ENCODE measurements at regions not wholly inside any gene's neighbourhood (a gene's known extent, or its start where the extent isn't known, plus 50 kb on each side); places are given as distances from the start of the nearest gene placed in this dataset.

DNA sequence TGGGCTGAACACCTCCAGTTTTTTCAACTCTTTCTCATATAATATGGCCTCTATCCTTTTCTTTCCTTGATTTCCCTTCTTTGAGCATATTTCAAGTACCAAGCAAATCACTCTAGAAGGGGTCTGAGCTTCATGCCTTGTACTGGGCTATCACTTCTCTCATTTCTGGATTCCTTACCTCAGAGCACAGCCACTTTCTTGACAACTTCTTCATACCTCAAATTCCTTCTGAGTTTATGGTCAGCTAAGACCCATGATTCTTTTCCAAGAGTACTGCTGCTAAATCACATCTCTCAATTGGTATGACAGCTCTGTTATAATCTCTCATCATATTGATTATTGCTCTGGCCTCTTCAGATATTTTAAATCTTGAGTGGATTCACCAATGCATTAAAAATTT, 224.8 kb upstream of the ZBED5 start:
- H3K27ac ChIP-seq (ENCODE audit: low read depth, low read length), result peak overlapping the region; percentile 44

DNA sequence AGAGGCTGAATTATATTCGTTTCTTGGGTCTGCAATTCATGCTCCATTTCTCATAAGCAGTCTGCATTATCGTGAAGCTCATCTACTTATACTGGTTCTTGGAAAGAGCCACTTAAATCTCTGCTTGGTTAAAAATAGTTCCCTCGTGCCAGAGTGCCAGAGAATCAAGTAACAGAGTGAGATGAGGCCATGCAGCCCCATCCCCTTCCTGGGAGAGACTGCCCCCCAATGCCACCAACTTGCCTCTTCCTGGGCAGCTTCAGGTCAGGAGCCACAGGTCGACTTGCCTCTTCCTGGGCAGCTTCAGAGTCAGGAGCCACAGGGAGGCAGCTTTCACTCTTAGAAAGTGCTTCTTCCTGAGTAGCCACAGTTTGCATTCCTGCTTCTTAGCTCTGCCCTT, 223.9 kb upstream of the ZBED5 start:
- no peak overlapping the region for H3K9ac ChIP-seq (ENCODE audit: low read length)

More for the DNA sequence above, 224.8 kb upstream of the ZBED5 start:
- no peak overlapping the region for H3K9ac ChIP-seq (ENCODE audit: low read length)
- H3K27me3 ChIP-seq (ENCODE audit: control insufficient read depth, insufficient read depth, low read length), result no peaks in the 10 kb centered on the region
- H3K4me1 ChIP-seq (ENCODE audit: control insufficient read depth, insufficient read depth, low read length), result peaks cover 18% of the 10 kb centered on the region
- H3K4me3 ChIP-seq (ENCODE audit: low read length), result no peak overlapping the region
- H3K36me3 ChIP-seq (ENCODE audit: control insufficient read depth, insufficient read depth, low read length), result no peaks in the 10 kb centered on the region

DNA sequence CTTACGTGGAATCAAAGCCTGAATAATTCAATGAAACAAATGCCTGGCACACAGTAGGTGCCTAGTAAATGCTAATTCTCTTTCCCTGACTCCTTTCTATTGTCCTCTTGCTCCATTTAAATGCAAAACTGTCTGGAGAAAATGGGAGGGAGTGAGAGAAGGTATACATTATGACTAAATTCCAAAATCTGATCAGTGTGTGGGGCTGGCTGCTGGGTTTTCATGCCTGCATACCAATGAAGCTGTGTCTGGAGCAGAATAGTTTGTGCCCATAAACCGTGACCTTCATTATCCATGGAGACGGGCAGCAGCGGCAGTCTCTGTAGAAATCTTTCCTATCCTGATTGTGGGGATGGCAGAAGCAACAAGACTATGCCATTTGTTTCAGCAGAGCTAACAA, 223.4 kb upstream of the ZBED5 start:
- H3K9ac ChIP-seq (ENCODE audit: low read length), result no peak overlapping the region
- peaks cover 18% of the 10 kb centered on the region for H3K4me1 ChIP-seq (ENCODE audit: control insufficient read depth, insufficient read depth, low read length)
- H3K27ac ChIP-seq (ENCODE audit: low read depth, low read length), result peak overlapping the region; percentile 44
- no peaks in the 10 kb centered on the region for H3K27me3 ChIP-seq (ENCODE audit: control insufficient read depth, insufficient read depth, low read length)
- H3K36me3 ChIP-seq (ENCODE audit: control insufficient read depth, insufficient read depth, low read length), result no peaks in the 10 kb centered on the region
- no peak overlapping the region for H3K4me3 ChIP-seq (ENCODE audit: low read length)

More for the DNA sequence above, 223.9 kb upstream of the ZBED5 start:
- Histone ChIP-seq H3K27ac (ENCODE audit: low read depth, low read length) (peak overlapping the region; percentile 44), H3K4me3 (ENCODE audit: low read length) (no peak overlapping the region), H3K27me3 (ENCODE audit: control insufficient read depth, insufficient read depth, low read length) (no peaks in the 10 kb centered on the region), H3K4me1 (ENCODE audit: control insufficient read depth, insufficient read depth, low read length) (peaks cover 18% of the 10 kb centered on the region), H3K36me3 (ENCODE audit: control insufficient read depth, insufficient read depth, low read length) (no peaks in the 10 kb centered on the region)

DNA sequence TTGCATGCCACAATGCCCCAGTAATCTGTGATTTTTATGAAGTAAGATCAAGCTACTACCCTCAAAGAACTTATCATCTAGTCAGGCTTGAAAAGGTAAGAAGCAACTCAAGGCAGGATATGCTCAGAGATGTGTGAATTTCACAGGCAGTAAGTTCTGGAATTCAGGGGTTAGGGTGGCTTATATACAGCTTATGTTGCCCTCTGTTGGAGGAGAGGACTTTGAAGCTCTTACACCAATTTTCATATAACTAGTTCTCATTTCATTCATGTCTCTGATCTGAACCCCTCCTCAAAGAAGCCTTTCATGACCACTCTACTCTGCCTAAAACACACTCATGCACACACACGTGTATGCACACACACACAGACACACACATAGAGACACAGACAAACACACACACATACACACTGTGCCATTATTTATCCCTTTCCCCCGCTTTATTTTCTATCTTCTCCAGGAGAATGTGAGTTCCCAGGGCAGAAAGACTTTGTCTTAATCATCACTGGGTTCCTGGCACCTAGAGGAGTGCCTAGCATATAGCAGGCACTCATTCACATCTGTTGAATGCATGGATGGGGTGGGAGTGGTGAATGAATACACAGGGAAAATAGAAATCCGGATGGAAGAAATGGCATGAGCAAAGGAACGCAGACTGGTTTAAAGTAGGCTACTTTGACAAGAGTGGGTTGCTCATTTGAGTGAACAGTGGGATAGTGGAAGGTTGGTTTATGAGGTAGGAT, 220.7 kb upstream of the ZBED5 start:
- H3K27me3 ChIP-seq (ENCODE audit: control insufficient read depth, insufficient read depth, low read length), result no peaks in the 10 kb centered on the region
- H3K9ac ChIP-seq (ENCODE audit: low read length), result no peak overlapping the region
- peaks cover 18% of the 10 kb centered on the region for H3K4me1 ChIP-seq (ENCODE audit: control insufficient read depth, insufficient read depth, low read length)
- H3K36me3 ChIP-seq (ENCODE audit: control insufficient read depth, insufficient read depth, low read length), result no peaks in the 10 kb centered on the region
- H3K27ac ChIP-seq (ENCODE audit: low read depth, low read length), result no peak overlapping the region
- H3K4me3 ChIP-seq (ENCODE audit: low read length), result no peak overlapping the region

DNA sequence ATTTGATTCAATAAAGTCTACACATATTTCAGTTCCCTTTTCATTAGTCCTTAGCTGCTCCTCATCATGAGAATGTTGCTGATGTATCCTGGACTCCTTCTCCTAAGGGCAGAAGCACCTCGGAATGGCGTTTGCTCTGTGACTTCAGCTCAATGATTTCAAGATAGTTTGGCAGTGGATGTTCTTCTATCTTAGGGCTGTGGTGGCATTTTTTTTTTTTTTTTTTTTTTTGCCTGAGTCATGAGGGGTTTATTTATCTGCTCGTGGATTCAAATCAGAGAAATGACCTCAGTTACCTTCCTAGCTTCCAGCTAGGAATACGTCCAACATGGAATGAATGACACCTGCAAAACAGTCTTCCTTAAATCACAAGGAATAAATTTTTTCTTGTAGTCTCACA, 220.0 kb upstream of the ZBED5 start:
- Histone ChIP-seq H3K9ac (ENCODE audit: low read length) (no peak overlapping the region), H3K4me3 (ENCODE audit: low read length) (no peak overlapping the region), H3K27me3 (ENCODE audit: control insufficient read depth, insufficient read depth, low read length) (no peaks in the 10 kb centered on the region), H3K4me1 (ENCODE audit: control insufficient read depth, insufficient read depth, low read length) (peaks cover 20% of the 10 kb centered on the region), H3K27ac (ENCODE audit: low read depth, low read length) (no peak overlapping the region), H3K36me3 (ENCODE audit: control insufficient read depth, insufficient read depth, low read length) (no peaks in the 10 kb centered on the region)

DNA sequence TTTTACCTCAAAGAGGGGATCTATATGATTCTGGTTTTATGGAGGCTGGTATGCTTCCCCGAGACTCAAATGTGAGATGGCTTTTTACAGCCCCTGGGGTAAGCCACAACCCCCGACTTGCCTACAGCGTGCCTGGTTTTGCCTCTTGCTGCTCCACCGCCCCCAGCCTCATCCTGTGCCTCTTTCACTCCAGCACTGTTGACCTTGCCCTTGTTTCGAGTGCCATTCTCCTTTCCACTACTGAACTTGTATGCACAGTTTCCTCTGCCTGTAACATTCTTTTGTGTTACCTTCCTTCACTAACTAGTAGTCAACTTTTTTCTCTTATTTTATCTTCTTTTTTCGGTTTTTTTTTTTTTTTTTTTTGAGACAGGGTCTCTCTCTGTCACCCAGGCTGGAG, 219.0 kb upstream of the ZBED5 start:
- Histone ChIP-seq H3K9ac (ENCODE audit: low read length) (no peak overlapping the region), H3K4me1 (ENCODE audit: control insufficient read depth, insufficient read depth, low read length) (peaks cover 19% of the 10 kb centered on the region), H3K27ac (ENCODE audit: low read depth, low read length) (no peak overlapping the region), H3K27me3 (ENCODE audit: control insufficient read depth, insufficient read depth, low read length) (no peaks in the 10 kb centered on the region), H3K36me3 (ENCODE audit: control insufficient read depth, insufficient read depth, low read length) (no peaks in the 10 kb centered on the region), H3K4me3 (ENCODE audit: low read length) (no peak overlapping the region)

DNA sequence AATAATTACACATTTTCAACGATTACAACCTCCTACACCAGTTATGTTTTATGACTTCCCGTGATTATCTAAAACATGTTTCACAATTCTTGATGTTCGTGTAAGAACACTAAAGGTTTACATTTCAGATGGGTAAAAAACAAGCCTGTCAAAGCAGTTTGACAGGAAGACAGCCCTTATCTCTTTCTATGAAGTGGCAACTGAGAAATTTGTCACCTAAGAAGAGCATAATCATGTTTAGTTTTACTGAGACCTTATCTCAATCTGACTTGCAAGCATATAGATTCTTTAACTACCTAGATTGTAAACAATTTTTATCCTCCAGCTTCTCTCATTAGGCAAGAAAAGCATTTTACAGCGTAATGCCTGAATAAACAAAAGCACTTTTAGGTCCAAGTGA, 218.4 kb upstream of the ZBED5 start:
- Histone ChIP-seq H3K4me3 (ENCODE audit: low read length) (no peak overlapping the region), H3K27me3 (ENCODE audit: control insufficient read depth, insufficient read depth, low read length) (no peaks in the 10 kb centered on the region), H3K27ac (ENCODE audit: low read depth, low read length) (no peak overlapping the region), H3K9ac (ENCODE audit: low read length) (no peak overlapping the region), H3K36me3 (ENCODE audit: control insufficient read depth, insufficient read depth, low read length) (no peaks in the 10 kb centered on the region), H3K4me1 (ENCODE audit: control insufficient read depth, insufficient read depth, low read length) (peaks cover 15% of the 10 kb centered on the region)

DNA sequence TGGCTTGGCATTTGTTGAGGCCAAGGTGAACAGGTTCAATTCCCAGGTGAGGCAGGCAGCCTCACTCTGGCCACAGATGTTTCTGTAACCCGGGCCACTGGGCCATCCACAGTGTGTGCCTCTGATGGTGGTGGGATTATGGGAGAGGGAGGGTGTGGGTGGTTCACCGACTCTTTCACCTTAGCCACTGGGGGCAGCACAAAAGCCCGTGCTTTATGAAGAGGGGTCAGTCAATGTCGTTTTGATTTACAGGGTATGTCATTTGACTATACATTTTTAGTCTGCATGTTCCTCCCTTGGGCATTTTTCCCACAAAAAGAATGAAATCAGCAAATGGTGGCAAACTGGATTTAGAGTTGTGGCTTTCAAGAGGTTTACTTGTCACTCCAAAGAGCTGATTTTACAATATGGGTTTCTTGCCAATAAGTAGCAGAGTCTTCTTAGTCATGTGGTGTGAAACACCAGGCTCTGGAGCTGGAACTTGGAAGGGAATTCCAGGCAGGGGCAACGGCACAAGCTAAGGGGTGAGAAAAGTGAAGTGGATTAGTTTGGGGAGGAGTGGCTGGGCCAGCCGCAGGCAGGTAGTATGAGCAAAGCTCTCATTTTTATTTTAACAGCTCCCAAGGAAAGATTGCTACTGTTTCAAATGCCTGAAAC, 217.8 kb upstream of the ZBED5 start:
- no peak overlapping the region for H3K27ac ChIP-seq (ENCODE audit: low read depth, low read length)
- H3K36me3 ChIP-seq (ENCODE audit: control insufficient read depth, insufficient read depth, low read length), result no peaks in the 10 kb centered on the region
- no peak overlapping the region for H3K9ac ChIP-seq (ENCODE audit: low read length)
- peaks cover 9% of the 10 kb centered on the region for H3K4me1 ChIP-seq (ENCODE audit: control insufficient read depth, insufficient read depth, low read length)
- H3K4me3 ChIP-seq (ENCODE audit: low read length), result no peak overlapping the region
- H3K27me3 ChIP-seq (ENCODE audit: control insufficient read depth, insufficient read depth, low read length), result no peaks in the 10 kb centered on the region

DNA sequence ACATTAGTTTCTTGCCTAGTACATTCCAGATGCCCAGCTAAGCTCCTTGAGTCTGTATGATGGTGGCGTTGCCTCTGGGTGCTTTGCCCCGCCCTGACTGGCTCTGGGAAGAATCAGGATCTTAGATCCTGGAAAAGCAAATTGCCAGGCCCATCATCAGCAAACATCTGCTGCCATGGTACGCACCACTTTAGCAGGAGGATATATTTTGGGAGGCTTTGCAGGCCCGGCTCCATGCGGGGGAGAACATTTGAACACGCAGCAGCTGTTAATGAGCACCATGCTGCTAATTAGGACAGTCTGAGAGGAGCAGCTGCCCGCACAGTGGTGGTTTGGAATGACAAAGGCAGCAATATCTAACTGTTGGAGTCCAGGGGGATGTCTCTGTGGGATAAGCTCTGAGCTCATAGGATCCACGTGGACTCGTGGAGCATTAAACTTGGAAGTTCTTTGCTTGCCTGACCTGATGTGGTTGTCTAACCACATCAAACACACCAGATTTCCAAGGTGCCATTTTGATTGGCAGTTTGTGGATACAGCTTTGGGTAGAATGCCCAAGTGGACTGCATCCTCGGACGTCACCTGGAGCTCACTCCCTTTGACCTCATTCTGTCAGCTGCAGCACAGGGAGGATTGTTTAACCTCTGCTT, 217.0 kb upstream of the ZBED5 start:
- Histone ChIP-seq H3K27me3 (ENCODE audit: control insufficient read depth, insufficient read depth, low read length) (no peaks in the 10 kb centered on the region), H3K9ac (ENCODE audit: low read length) (no peak overlapping the region), H3K36me3 (ENCODE audit: control insufficient read depth, insufficient read depth, low read length) (no peaks in the 10 kb centered on the region), H3K4me3 (ENCODE audit: low read length) (no peak overlapping the region), H3K4me1 (ENCODE audit: control insufficient read depth, insufficient read depth, low read length) (peaks cover 9% of the 10 kb centered on the region), H3K27ac (ENCODE audit: low read depth, low read length) (no peak overlapping the region)

DNA sequence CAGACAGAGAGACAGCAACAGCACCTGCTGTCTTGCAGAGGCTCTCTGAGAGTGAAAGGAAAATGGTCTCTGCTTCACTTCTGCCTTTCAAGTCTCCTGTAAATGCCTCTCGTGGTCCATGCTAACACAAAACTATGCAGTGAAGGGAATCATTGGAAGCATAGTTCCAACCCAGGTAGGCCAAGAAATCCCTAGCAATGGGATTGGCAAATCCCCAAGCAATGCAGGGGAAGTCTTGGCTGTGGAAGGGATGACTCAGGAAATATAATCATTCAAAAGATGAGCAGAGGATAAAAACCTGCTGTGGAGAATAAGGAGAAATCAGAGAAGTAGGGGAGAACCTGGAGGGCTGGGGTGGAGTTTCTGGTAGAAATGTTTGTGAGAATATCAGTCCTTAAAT, 216.1 kb upstream of the ZBED5 start:
- no peak overlapping the region for H3K27ac ChIP-seq (ENCODE audit: low read depth, low read length)
- H3K9ac ChIP-seq (ENCODE audit: low read length), result no peak overlapping the region
- no peaks in the 10 kb centered on the region for H3K36me3 ChIP-seq (ENCODE audit: control insufficient read depth, insufficient read depth, low read length)
- no peak overlapping the region for H3K4me3 ChIP-seq (ENCODE audit: low read length)
- H3K4me1 ChIP-seq (ENCODE audit: control insufficient read depth, insufficient read depth, low read length), result peaks cover 9% of the 10 kb centered on the region
- no peaks in the 10 kb centered on the region for H3K27me3 ChIP-seq (ENCODE audit: control insufficient read depth, insufficient read depth, low read length)

DNA sequence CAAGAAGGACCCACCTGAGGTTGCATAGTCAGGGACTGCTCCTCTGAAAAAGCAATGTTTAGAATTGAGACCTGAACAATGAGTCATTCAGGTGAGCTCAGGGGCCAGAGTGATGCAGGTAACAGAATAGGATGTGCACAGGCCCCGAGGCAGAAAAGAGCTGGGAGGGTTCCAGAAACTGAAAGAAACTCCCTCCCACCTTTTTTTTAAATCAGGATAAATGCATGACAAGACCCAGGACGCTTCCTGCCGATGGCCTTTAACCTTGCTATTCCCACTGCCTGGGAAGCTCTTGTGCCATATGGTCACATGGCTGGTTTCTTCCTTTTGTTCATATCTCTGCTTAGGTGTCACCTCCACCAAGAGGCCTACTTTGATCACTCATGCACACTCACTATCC, 214.2 kb upstream of the ZBED5 start:
- Histone ChIP-seq H3K4me3 (ENCODE audit: low read length) (no peak overlapping the region), H3K27ac (ENCODE audit: low read depth, low read length) (no peak overlapping the region), H3K36me3 (ENCODE audit: control insufficient read depth, insufficient read depth, low read length) (no peaks in the 10 kb centered on the region), H3K27me3 (ENCODE audit: control insufficient read depth, insufficient read depth, low read length) (no peaks in the 10 kb centered on the region), H3K4me1 (ENCODE audit: control insufficient read depth, insufficient read depth, low read length) (peaks cover 4% of the 10 kb centered on the region), H3K9ac (ENCODE audit: low read length) (no peak overlapping the region)

DNA sequence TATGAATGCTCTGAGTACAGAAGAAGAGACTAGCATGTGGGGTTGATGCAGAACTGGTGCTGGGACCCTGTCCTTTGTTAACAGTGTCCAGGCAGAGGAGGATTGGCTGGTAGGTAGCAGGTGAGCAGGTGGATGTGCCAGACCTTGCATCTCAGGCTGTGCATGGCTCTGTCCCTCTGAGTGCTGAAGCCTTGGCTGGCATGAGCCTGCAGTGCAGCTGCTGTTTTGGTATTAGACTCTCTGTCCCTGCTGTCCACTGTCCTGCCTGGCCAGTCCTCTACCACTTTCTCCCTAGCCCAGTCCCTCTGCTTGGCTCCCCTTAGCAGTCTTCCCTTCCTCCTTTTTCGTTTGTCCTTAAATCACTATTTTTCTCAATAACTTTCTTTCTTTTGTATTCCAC, 213.6 kb upstream of the ZBED5 start:
- Histone ChIP-seq H3K4me3 (ENCODE audit: low read length) (no peak overlapping the region), H3K27ac (ENCODE audit: low read depth, low read length) (no peak overlapping the region), H3K36me3 (ENCODE audit: control insufficient read depth, insufficient read depth, low read length) (no peaks in the 10 kb centered on the region), H3K27me3 (ENCODE audit: control insufficient read depth, insufficient read depth, low read length) (no peaks in the 10 kb centered on the region), H3K4me1 (ENCODE audit: control insufficient read depth, insufficient read depth, low read length) (peaks cover 4% of the 10 kb centered on the region), H3K9ac (ENCODE audit: low read length) (no peak overlapping the region)
